HEK293 (cell line): ENCODE measurements at regions not wholly inside any gene's neighbourhood (a gene's known extent, or its start where the extent isn't known, plus 50 kb on each side); places are given as distances from the start of the nearest gene placed in this dataset.

Experiments used
- BCL11A ChIP-seq: fragments of 450-650 bp; formaldehyde crosslinking; IDR thresholded peaks from 2 replicates; pipeline ENCODE4 v1.5.1; 2016; ENCODE audit warnings: low read depth, missing biosample characterization, missing genetic modification characterization
- HOXA7 ChIP-seq: sonication (generic); formaldehyde crosslinking; IDR thresholded peaks from 2 replicates; pipeline ENCODE4 v1.8.1; 2022; ENCODE audit warnings: missing genetic modification reagents, borderline replicate concordance
- OSR2 ChIP-seq: fragments of 450-650 bp; formaldehyde crosslinking; IDR thresholded peaks from 2 replicates; pipeline ENCODE4 v1.5.1; 2016; ENCODE audit warnings: missing biosample characterization, missing genetic modification characterization
- SETDB1 ChIP-seq: IDR thresholded peaks from one replicate; pipeline ENCODE4 v1.6.1; 2017; ENCODE audit warnings: mild to moderate bottlenecking, low read length, moderate library complexity, mixed read lengths; ENCODE audit not compliant: insufficient read length
- SP3 ChIP-seq: fragments of 450-650 bp; formaldehyde crosslinking; IDR thresholded peaks from 2 replicates; pipeline ENCODE4 v1.5.1; 2016; ENCODE audit warnings: missing biosample characterization, missing genetic modification characterization
- TRIM28 ChIP-seq: IDR thresholded peaks from 2 replicates; pipeline ENCODE4 v1.6.1; 2011; ENCODE audit warnings: low read length, control low read depth, borderline replicate concordance
- WT1 ChIP-seq: fragments of 450-650 bp; formaldehyde crosslinking; IDR thresholded peaks from 2 replicates; pipeline ENCODE4 v1.5.1; 2016; ENCODE audit warnings: missing biosample characterization, missing genetic modification characterization
- ZBTB17 ChIP-seq: fragments of 450-650 bp; formaldehyde crosslinking; IDR thresholded peaks from 2 replicates; pipeline ENCODE4 v1.5.1; 2016; ENCODE audit warnings: missing biosample characterization, missing genetic modification characterization
- ZBTB20 ChIP-seq: fragments of 450-650 bp; formaldehyde crosslinking; IDR thresholded peaks from 2 replicates; pipeline ENCODE4 v1.5.1; 2016; ENCODE audit warnings: missing biosample characterization, missing genetic modification characterization
- ZEB2 ChIP-seq: fragments of 450-650 bp; formaldehyde crosslinking; IDR thresholded peaks from 2 replicates; pipeline ENCODE4 v1.5.1; 2016; ENCODE audit warnings: missing biosample characterization, missing genetic modification characterization
- ZIC2 ChIP-seq: fragments of 450-650 bp; formaldehyde crosslinking; IDR thresholded peaks from 2 replicates; pipeline ENCODE4 v1.5.1; 2016; ENCODE audit warnings: missing biosample characterization, missing genetic modification characterization
- ZNF114 ChIP-seq: fragments of 450-650 bp; formaldehyde crosslinking; IDR thresholded peaks from 2 replicates; pipeline ENCODE4 v1.5.0; 2017; ENCODE audit warnings: missing biosample characterization, missing genetic modification characterization
- ZNF140 ChIP-seq: fragments of 450-650 bp; formaldehyde crosslinking; IDR thresholded peaks from 2 replicates; pipeline ENCODE4 v1.5.1; 2016; ENCODE audit warnings: missing biosample characterization, missing genetic modification characterization
- ZNF169 ChIP-seq: fragments of 450-650 bp; formaldehyde crosslinking; IDR thresholded peaks from 2 replicates; pipeline ENCODE4 v1.5.1; 2016; ENCODE audit warnings: missing biosample characterization, missing genetic modification characterization
- ZNF202 ChIP-seq: fragments of 450-650 bp; formaldehyde crosslinking; IDR thresholded peaks from 2 replicates; pipeline ENCODE4 v1.5.1; 2016; ENCODE audit warnings: missing biosample characterization, missing genetic modification characterization, borderline replicate concordance
- ZNF211 ChIP-seq: fragments of 450-650 bp; formaldehyde crosslinking; IDR thresholded peaks from 2 replicates; pipeline ENCODE4 v1.5.1; 2016; ENCODE audit warnings: low read depth, missing biosample characterization, missing genetic modification characterization
- ZNF239 ChIP-seq: fragments of 450-650 bp; formaldehyde crosslinking; IDR thresholded peaks from 2 replicates; pipeline ENCODE4 v1.5.1; 2016; ENCODE audit warnings: missing biosample characterization, missing genetic modification characterization
- ZNF266 ChIP-seq: fragments of 450-650 bp; formaldehyde crosslinking; IDR thresholded peaks from 2 replicates; pipeline ENCODE4 v1.5.1; 2016; ENCODE audit warnings: missing biosample characterization, missing genetic modification characterization, low read depth
- ZNF335 ChIP-seq: fragments of 450-650 bp; formaldehyde crosslinking; conservative IDR thresholded peaks from 2 replicates; pipeline ENCODE4 v1.5.1; 2016; ENCODE audit warnings: missing biosample characterization, missing genetic modification characterization
- ZNF37A ChIP-seq: fragments of 450-650 bp; IDR thresholded peaks from 2 replicates; pipeline ENCODE4 v1.5.1; 2018; ENCODE audit warnings: missing biosample characterization, missing genetic modification characterization
- ZNF521 ChIP-seq: fragments of 450-650 bp; formaldehyde crosslinking; IDR thresholded peaks from 2 replicates; pipeline ENCODE4 v1.5.1; 2017; ENCODE audit warnings: missing biosample characterization, mild to moderate bottlenecking, missing genetic modification characterization
- ZNF549 ChIP-seq: fragments of 450-650 bp; IDR thresholded peaks from 2 replicates; pipeline ENCODE4 v1.5.1; 2018; ENCODE audit warnings: missing biosample characterization, missing genetic modification characterization, mild to moderate bottlenecking, inconsistent platforms, moderate library complexity
- ZNF560 ChIP-seq: fragments of 450-650 bp; formaldehyde crosslinking; IDR thresholded peaks from 2 replicates; pipeline ENCODE4 v1.5.1; 2017; ENCODE audit warnings: missing biosample characterization, missing genetic modification characterization, borderline replicate concordance
- ZNF677 ChIP-seq: fragments of 450-650 bp; IDR thresholded peaks from 2 replicates; pipeline ENCODE4 v1.5.0; 2018; ENCODE audit warnings: missing biosample characterization, mild to moderate bottlenecking, missing genetic modification characterization, moderate library complexity
- ZNF768 ChIP-seq: fragments of 450-650 bp; formaldehyde crosslinking; IDR thresholded peaks from 2 replicates; pipeline ENCODE4 v1.5.1; 2018; ENCODE audit warnings: missing biosample characterization, mild to moderate bottlenecking, missing genetic modification characterization
- ZNF843 ChIP-seq: fragments of 450-650 bp; formaldehyde crosslinking; IDR thresholded peaks from 2 replicates; pipeline ENCODE4 v1.5.1; 2016; ENCODE audit warnings: missing biosample characterization, missing genetic modification characterization
- TF ChIP-seq, protein P1 (sequence below): fragments of 450-650 bp; formaldehyde crosslinking; IDR thresholded peaks from 2 replicates; pipeline ENCODE4 v1.5.1; 2017; ENCODE audit warnings: missing biosample characterization, missing genetic modification characterization
- TF ChIP-seq, protein P2 (sequence below): fragments of 450-650 bp; formaldehyde crosslinking; IDR thresholded peaks from 2 replicates; pipeline ENCODE4 v1.5.1; 2017; ENCODE audit warnings: missing biosample characterization, missing genetic modification characterization
- TF ChIP-seq, protein P3 (sequence below): fragments of 450-650 bp; formaldehyde crosslinking; IDR thresholded peaks from 2 replicates; pipeline ENCODE4 v1.5.1; 2016; ENCODE audit warnings: missing biosample characterization, missing genetic modification characterization
- TF ChIP-seq, protein P4 (sequence below): fragments of 450-650 bp; formaldehyde crosslinking; IDR thresholded peaks from 2 replicates; pipeline ENCODE4 v1.5.1; 2017; ENCODE audit warnings: missing biosample characterization, missing genetic modification characterization
- TF ChIP-seq, protein P5 (sequence below): fragments of 450-650 bp; formaldehyde crosslinking; optimal IDR thresholded peaks from 2 replicates; pipeline ENCODE3; 2016; ENCODE audit warnings: missing biosample characterization, mild to moderate bottlenecking, missing genetic modification characterization

DNA sequence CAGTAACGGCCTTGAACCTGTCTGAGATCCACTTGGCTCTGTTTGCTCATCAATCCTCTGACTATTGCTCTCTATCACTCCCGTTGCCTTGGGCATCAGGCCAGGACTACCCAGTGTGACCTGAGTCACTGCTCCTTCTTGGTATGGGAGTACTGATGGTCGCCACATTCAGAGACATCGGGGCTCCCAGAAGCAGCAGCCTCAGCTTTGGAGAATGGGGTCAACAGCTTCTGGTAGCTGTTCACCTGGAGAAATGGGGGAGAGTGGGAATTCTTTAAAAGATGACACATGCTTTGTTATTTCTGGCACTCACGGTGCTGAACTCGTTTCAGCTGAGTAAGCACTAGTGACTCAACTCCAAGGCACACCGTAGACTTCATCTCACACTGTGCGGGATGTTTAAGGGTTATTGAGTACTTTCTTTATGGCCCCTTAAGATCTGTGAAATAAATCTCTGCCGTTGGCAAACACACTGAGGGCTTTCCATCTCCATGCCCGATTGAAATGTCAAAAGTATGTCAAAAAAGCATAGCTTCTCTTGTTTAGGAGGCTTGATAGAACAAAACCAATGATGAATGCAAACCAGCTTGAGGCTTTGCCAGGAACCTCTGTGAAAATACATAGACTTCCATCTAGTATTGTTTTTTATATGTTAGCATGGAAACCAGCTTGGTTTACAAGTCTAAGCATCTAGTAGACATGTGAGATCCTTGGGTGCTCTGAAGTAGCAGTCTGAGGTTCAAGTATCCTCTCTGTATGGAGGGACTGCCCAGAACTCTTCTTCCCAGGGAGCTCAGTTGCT is 333.1 kb downstream of the CXCL12 start (continued):
- TF ChIP-seq, protein P1, sequence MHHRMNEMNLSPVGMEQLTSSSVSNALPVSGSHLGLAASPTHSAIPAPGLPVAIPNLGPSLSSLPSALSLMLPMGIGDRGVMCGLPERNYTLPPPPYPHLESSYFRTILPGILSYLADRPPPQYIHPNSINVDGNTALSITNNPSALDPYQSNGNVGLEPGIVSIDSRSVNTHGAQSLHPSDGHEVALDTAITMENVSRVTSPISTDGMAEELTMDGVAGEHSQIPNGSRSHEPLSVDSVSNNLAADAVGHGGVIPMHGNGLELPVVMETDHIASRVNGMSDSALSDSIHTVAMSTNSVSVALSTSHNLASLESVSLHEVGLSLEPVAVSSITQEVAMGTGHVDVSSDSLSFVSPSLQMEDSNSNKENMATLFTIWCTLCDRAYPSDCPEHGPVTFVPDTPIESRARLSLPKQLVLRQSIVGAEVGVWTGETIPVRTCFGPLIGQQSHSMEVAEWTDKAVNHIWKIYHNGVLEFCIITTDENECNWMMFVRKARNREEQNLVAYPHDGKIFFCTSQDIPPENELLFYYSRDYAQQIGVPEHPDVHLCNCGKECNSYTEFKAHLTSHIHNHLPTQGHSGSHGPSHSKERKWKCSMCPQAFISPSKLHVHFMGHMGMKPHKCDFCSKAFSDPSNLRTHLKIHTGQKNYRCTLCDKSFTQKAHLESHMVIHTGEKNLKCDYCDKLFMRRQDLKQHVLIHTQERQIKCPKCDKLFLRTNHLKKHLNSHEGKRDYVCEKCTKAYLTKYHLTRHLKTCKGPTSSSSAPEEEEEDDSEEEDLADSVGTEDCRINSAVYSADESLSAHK (tag by site-specific recombination) = no peak
- TF ChIP-seq ZNF266 (tag by site-specific recombination) (no peak), BCL11A (no peak), ZNF768 (tag by site-specific recombination) (no peak), OSR2 (peak; percentile 73), ZNF677 (no peak), ZNF202 (tag by site-specific recombination) (no peak), HOXA7 (CRISPR knock-in tag) (no peak), SP3 (no peak), ZNF560 (tag by site-specific recombination) (no peak), ZNF169 (tag by site-specific recombination) (no peak), SETDB1 (no peak), ZNF140 (tag by site-specific recombination) (no peak), WT1 (tag by site-specific recombination) (no peak), ZBTB17 (tag by site-specific recombination) (peak; percentile 62), ZEB2 (peak; percentile 63), ZBTB20 (tag by site-specific recombination) (no peak), ZNF521 (tag by site-specific recombination) (no peak), ZIC2 (tag by site-specific recombination) (peak; percentile 77), ZNF843 (no peak), ZNF239 (tag by site-specific recombination) (no peak), ZNF114 (tag by site-specific recombination) (no peak), ZNF549 (no peak), TRIM28 (no peak; the same call in 1 of the 2 replicates), ZNF335 (tag by site-specific recombination) (peak; percentile 68), ZNF211 (tag by site-specific recombination) (no peak), ZNF37A (tag by site-specific recombination) (no peak)
- TF ChIP-seq, protein P2, sequence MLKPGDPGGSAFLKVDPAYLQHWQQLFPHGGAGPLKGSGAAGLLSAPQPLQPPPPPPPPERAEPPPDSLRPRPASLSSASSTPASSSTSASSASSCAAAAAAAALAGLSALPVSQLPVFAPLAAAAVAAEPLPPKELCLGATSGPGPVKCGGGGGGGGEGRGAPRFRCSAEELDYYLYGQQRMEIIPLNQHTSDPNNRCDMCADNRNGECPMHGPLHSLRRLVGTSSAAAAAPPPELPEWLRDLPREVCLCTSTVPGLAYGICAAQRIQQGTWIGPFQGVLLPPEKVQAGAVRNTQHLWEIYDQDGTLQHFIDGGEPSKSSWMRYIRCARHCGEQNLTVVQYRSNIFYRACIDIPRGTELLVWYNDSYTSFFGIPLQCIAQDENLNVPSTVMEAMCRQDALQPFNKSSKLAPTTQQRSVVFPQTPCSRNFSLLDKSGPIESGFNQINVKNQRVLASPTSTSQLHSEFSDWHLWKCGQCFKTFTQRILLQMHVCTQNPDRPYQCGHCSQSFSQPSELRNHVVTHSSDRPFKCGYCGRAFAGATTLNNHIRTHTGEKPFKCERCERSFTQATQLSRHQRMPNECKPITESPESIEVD = no peak
- TF ChIP-seq, protein P3, sequence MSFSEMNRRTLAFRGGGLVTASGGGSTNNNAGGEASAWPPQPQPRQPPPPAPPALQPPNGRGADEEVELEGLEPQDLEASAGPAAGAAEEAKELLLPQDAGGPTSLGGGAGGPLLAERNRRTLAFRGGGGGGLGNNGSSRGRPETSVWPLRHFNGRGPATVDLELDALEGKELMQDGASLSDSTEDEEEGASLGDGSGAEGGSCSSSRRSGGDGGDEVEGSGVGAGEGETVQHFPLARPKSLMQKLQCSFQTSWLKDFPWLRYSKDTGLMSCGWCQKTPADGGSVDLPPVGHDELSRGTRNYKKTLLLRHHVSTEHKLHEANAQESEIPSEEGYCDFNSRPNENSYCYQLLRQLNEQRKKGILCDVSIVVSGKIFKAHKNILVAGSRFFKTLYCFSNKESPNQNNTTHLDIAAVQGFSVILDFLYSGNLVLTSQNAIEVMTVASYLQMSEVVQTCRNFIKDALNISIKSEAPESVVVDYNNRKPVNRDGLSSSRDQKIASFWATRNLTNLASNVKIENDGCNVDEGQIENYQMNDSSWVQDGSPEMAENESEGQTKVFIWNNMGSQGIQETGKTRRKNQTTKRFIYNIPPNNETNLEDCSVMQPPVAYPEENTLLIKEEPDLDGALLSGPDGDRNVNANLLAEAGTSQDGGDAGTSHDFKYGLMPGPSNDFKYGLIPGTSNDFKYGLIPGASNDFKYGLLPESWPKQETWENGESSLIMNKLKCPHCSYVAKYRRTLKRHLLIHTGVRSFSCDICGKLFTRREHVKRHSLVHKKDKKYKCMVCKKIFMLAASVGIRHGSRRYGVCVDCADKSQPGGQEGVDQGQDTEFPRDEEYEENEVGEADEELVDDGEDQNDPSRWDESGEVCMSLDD (tag by site-specific recombination) = no peak
- TF ChIP-seq, protein P4, sequence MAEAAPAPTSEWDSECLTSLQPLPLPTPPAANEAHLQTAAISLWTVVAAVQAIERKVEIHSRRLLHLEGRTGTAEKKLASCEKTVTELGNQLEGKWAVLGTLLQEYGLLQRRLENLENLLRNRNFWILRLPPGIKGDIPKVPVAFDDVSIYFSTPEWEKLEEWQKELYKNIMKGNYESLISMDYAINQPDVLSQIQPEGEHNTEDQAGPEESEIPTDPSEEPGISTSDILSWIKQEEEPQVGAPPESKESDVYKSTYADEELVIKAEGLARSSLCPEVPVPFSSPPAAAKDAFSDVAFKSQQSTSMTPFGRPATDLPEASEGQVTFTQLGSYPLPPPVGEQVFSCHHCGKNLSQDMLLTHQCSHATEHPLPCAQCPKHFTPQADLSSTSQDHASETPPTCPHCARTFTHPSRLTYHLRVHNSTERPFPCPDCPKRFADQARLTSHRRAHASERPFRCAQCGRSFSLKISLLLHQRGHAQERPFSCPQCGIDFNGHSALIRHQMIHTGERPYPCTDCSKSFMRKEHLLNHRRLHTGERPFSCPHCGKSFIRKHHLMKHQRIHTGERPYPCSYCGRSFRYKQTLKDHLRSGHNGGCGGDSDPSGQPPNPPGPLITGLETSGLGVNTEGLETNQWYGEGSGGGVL = peak; percentile 38; the same call in 1 of the 2 replicates
- TF ChIP-seq, protein P5, sequence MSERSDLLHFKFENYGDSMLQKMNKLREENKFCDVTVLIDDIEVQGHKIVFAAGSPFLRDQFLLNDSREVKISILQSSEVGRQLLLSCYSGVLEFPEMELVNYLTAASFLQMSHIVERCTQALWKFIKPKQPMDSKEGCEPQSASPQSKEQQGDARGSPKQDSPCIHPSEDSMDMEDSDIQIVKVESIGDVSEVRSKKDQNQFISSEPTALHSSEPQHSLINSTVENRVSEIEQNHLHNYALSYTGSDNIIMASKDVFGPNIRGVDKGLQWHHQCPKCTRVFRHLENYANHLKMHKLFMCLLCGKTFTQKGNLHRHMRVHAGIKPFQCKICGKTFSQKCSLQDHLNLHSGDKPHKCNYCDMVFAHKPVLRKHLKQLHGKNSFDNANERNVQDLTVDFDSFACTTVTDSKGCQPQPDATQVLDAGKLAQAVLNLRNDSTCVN (tag by site-specific recombination) = no peak
